Endothelial cell of umbilical vein (primary cell): ENCODE measurements at regions not wholly inside any gene's neighbourhood (a gene's known extent, or its start where the extent isn't known, plus 50 kb on each side); places are given as distances from the start of the nearest gene placed in this dataset.

Experiments
- CTCF ChIP-seq, 2 donors: IDR thresholded peaks; 1 replicate in 1 of 2; 2 replicates in 1 of 2; pipeline ENCODE4 v1.5.1; 2011; ENCODE audit warnings: low read length in 2 of 2, mild to moderate bottlenecking in 2 of 2, moderate library complexity in 2 of 2, control low read depth in 1 of 2, inconsistent platforms in 1 of 2, low read depth in 1 of 2; ENCODE audit not compliant: insufficient read depth in 1 of 2; ENCODE audit errors: extremely low read depth in 1 of 2
- GATA2 ChIP-seq: IDR thresholded peaks from 2 replicates; pipeline ENCODE4 v1.7.0; 2011; ENCODE audit warnings: low read depth, mild to moderate bottlenecking, moderate library complexity, mixed read lengths, low read length; ENCODE audit not compliant: insufficient read length, insufficient read depth
- JUN ChIP-seq: IDR thresholded peaks from 2 replicates; pipeline ENCODE4 v1.6.1; 2011; ENCODE audit warnings: borderline replicate concordance, low read depth; ENCODE audit not compliant: insufficient read length, insufficient read depth
- POLR2A ChIP-seq: IDR thresholded peaks from 2 replicates; pipeline ENCODE4 v1.6.1; 2012; ENCODE audit warnings: low read depth, mild to moderate bottlenecking, control low read depth, low read length

- TF ChIP-seq CTCF (IDR thresholded peaks at IDR 0.05; ENCODE audit: extremely low read depth in 1 of 2, insufficient read depth in 1 of 2, low read depth in 1 of 2, low read length in 2 of 2) (no peak), JUN (no peak), POLR2A (no peak), GATA2 (no peak)
Measured at GRCh38 chr14:66369157-66369697, 116.9 kb upstream of the CCDC196 start.
